ENCODE measurements at regions not wholly inside any gene's neighbourhood (a gene's known extent, or its start where the extent isn't known, plus 50 kb on each side); places are given as distances from the start of the nearest gene placed in this dataset.

- Histone ChIP-seq H3K27ac (no peak overlapping the region), H3K27me3 (ENCODE audit: insufficient read depth in 3 of 3, low read length in 2 of 3) (no peaks in the 10 kb centered on the region), H3K4me3 (no peak overlapping the region), H3K9me3 (no peaks in the 10 kb centered on the region), H3K4me1 (no peaks in the 10 kb centered on the region), H3K36me3 (ENCODE audit: insufficient read depth in 1 of 2, low read depth in 1 of 2) (no peaks in the 10 kb centered on the region)
- DNase-seq (no peak), ATAC-seq (no peak)
- intact Hi-C loops (cut with DNase I): no loop called here
- 55 to 70% (median 63%) methylated on average over 1 of the region's 1 CpG for WGBS, 3 donors
- TF ChIP-seq CTCF (IDR thresholded peaks at IDR 0.05): no peak
Observed at GRCh38 chr3:87507753-87508152, 231.4 kb upstream of the POU1F1 start.

GRCh38 chr3:87503900-87504498 is 227.6 kb upstream of the POU1F1 start:
- Histone ChIP-seq H3K27me3 (ENCODE audit: insufficient read depth in 3 of 3, low read length in 2 of 3) (no peaks in the 10 kb centered on the region), H3K4me3 (no peak overlapping the region), H3K36me3 (ENCODE audit: insufficient read depth in 1 of 2, low read depth in 1 of 2) (no peaks in the 10 kb centered on the region), H3K9me3 (no peaks in the 10 kb centered on the region), H3K4me1 (no peaks in the 10 kb centered on the region), H3K27ac (no peak overlapping the region)
- TF ChIP-seq CTCF (IDR thresholded peaks at IDR 0.05): peak; percentile 21
- no peak for ATAC-seq
- DNase-seq: no peak
- intact Hi-C loops (cut with DNase I): no loop called here
- WGBS, 3 donors: 48 to 54% (median 50%) methylated on average over 8 of the region's 8 CpGs

GRCh38 chr3:87501076-87501475 is 224.7 kb upstream of the POU1F1 start:
- 48 to 70% (median 53%) methylated on average over 3 of the region's 3 CpGs for WGBS, 3 donors
- no peak for ATAC-seq
- no peak overlapping the region for H3K27ac ChIP-seq
- no peak for TF ChIP-seq CTCF (IDR thresholded peaks at IDR 0.05)
- H3K4me1 ChIP-seq: no peaks in the 10 kb centered on the region
- no peaks in the 10 kb centered on the region for H3K36me3 ChIP-seq (ENCODE audit: insufficient read depth in 1 of 2, low read depth in 1 of 2)
- intact Hi-C loops (cut with DNase I): no loop called here
- no peak overlapping the region for H3K4me3 ChIP-seq
- H3K9me3 ChIP-seq: no peaks in the 10 kb centered on the region
- no peaks in the 10 kb centered on the region for H3K27me3 ChIP-seq (ENCODE audit: insufficient read depth in 3 of 3, low read length in 2 of 3)
- DNase-seq: no peak

GRCh38 chr3:87498358-87499080 is 222.1 kb upstream of the POU1F1 start:
- DNase-seq (no peak), ATAC-seq (no peak)
- intact Hi-C loops (cut with DNase I): no loop called here
- Histone ChIP-seq H3K27ac (no peak overlapping the region), H3K9me3 (no peaks in the 10 kb centered on the region), H3K36me3 (ENCODE audit: insufficient read depth in 1 of 2, low read depth in 1 of 2) (no peaks in the 10 kb centered on the region), H3K4me3 (no peak overlapping the region), H3K27me3 (ENCODE audit: insufficient read depth in 3 of 3, low read length in 2 of 3) (no peaks in the 10 kb centered on the region), H3K4me1 (no peaks in the 10 kb centered on the region)
- WGBS, 3 donors: 87 to 91% (median 91%) methylated on average over 1 of the region's 1 CpG
- TF ChIP-seq CTCF (IDR thresholded peaks at IDR 0.05): no peak
